Upper lobe of left lung (tissue), 6 donors: ENCODE measurements at regions not wholly inside any gene's neighbourhood (a gene's known extent, or its start where the extent isn't known, plus 50 kb on each side); places are given as distances from the start of the nearest gene placed in this dataset.

ENCODE experiments used
- ATAC-seq, 2 donors: fragments of 200-7000 bp; cut with Tn5 transposase; one replicate each; pipeline ENCODE4 v1.9.1; 2022; ENCODE audit warnings: mild to moderate bottlenecking in 2 of 2, moderate library complexity in 2 of 2; ENCODE audit not compliant: low FRiP score in 2 of 2
- DNase-seq, 2 donors: peaks; one replicate each; pipeline ENCODE4 v3.0.0-alpha.2; 2019 to 2020
- H3K27ac ChIP-seq, 4 donors: fragments of 200-600 bp; sonication (generic); one replicate each; pipeline ENCODE4 v1.5.1; 2016 to 2019
- H3K27me3 ChIP-seq, 4 donors: fragments of 200-600 bp; sonication (generic); one replicate each; pipeline ENCODE4 v1.5.1; 2017 to 2019
- H3K36me3 ChIP-seq, 4 donors: fragments of 200-600 bp; sonication (generic); one replicate each; pipeline ENCODE4 v1.5.1; 2016 to 2019
- H3K4me1 ChIP-seq, 4 donors: fragments of 200-600 bp; sonication (generic); one replicate each; pipeline ENCODE4 v1.5.1; 2018 to 2019
- H3K4me3 ChIP-seq, 4 donors: fragments of 200-600 bp; sonication (generic); one replicate each; pipeline ENCODE4 v1.5.1; 2017 to 2019; ENCODE audit warnings: mild to moderate bottlenecking in 2 of 4, moderate library complexity in 1 of 4
- H3K9me3 ChIP-seq, 4 donors: fragments of 200-600 bp; sonication (generic); one replicate each; pipeline ENCODE4 v1.5.1; 2018 to 2019
- CTCF ChIP-seq, 6 experiments: fragments of 450-650 bp in 4 of 6; fragments of 200-600 bp in 2 of 6; sonication (generic) in 2 of 6; IDR thresholded peaks; one replicate each; pipeline ENCODE4 v1.5.1; 2016 to 2019; ENCODE audit warnings: antibody characterized with exemption in 6 of 6
- EP300 ChIP-seq, 4 donors: sonication (generic); formaldehyde crosslinking; IDR thresholded peaks; one replicate each; pipeline ENCODE4 v1.5.1; 2017; ENCODE audit warnings: antibody characterized with exemption in 4 of 4, control low read depth in 2 of 4
- POLR2A ChIP-seq, 4 donors: fragments of 450-650 bp; IDR thresholded peaks; one replicate each; pipeline ENCODE4 v1.5.1; 2016 to 2017; ENCODE audit warnings: antibody characterized with exemption in 4 of 4, mild to moderate bottlenecking in 2 of 4
- POLR2AphosphoS5 ChIP-seq, 2 donors: sonication (generic); formaldehyde crosslinking; IDR thresholded peaks; one replicate each; pipeline ENCODE4 v1.5.1; 2017; ENCODE audit warnings: antibody characterized with exemption in 2 of 2
- WGBS, 2 donors: methylation state at CpG; one replicate each; pipeline ENCODE4 v1.1.5; 2017 to 2018; 5-methylcytosine and 5-hydroxymethylcytosine counted together
- donor health status: DM: no; HTN: no; CAD: no; lungs with moderate emphysema.
- donor health status: DM: no; HTN: yes; CAD: no; lungs with severe emphysema.

- Histone ChIP-seq H3K4me1 (no peaks in the 10 kb centered on the region), H3K36me3 (no peaks in the 10 kb centered on the region), H3K27ac (no peak overlapping the region), H3K4me3 (no peak overlapping the region), H3K27me3 (no peaks in the 10 kb centered on the region), H3K9me3 (no peaks in the 10 kb centered on the region)
- no peak for DNase-seq
- no peak for ATAC-seq
- WGBS, 2 donors = 53 to 77% methylated on average over 1 of the region's 1 CpG
- no peak for TF ChIP-seq CTCF (IDR thresholded peaks at IDR 0.05)
- no peak for TF ChIP-seq EP300 (IDR thresholded peaks at IDR 0.05)
- no peak for TF ChIP-seq POLR2A (IDR thresholded peaks at IDR 0.05)
- TF ChIP-seq POLR2AphosphoS5 (IDR thresholded peaks at IDR 0.05) = no peak
Measured at GRCh38 chr11:10946072-10946471, 88.2 kb upstream of the ZBED5 start.

- WGBS, 2 donors = 75 to 76% methylated on average over 2 of the region's 2 CpGs
- Histone ChIP-seq H3K4me3 (no peak overlapping the region), H3K27me3 (no peaks in the 10 kb centered on the region), H3K4me1 (no peaks in the 10 kb centered on the region), H3K36me3 (no peaks in the 10 kb centered on the region), H3K9me3 (no peaks in the 10 kb centered on the region), H3K27ac (no peak overlapping the region)
- TF ChIP-seq POLR2AphosphoS5 (IDR thresholded peaks at IDR 0.05) = no peak
- TF ChIP-seq EP300 (IDR thresholded peaks at IDR 0.05) = no peak
- no peak for TF ChIP-seq POLR2A (IDR thresholded peaks at IDR 0.05)
- TF ChIP-seq CTCF (IDR thresholded peaks at IDR 0.05) = no peak
- ATAC-seq = no peak
- DNase-seq = no peak
Measured at GRCh38 chr11:10945196-10945595, 87.3 kb upstream of the ZBED5 start.

DNA sequence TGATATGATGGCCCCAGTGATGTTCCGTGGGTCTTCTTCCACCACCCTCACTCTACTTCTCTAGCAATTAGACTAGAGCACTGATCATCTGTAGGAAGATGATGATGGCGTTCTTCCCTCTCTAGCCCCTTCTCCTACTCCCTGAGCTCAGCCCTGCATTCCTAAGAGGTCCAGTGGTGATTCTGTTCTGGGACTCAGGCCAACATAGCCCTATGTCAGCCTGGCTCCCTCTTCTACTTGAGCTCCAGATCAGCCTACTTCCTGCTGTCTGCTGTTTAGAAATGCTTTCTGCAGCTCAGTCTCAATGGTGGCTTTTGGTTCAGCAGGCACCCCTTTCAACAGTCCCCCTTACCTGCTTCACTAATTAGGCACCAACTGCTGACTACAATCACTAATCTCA is 86.1 kb upstream of the ZBED5 start:
- H3K4me3 ChIP-seq = no peak overlapping the region
- no peak overlapping the region for H3K27ac ChIP-seq
- no peak for DNase-seq
- peak; percentile 8 to 40 for ATAC-seq
- TF ChIP-seq POLR2A (IDR thresholded peaks at IDR 0.05) (no peak), CTCF (IDR thresholded peaks at IDR 0.05) (no peak), POLR2AphosphoS5 (IDR thresholded peaks at IDR 0.05) (no peak), EP300 (IDR thresholded peaks at IDR 0.05) (no peak)
- H3K36me3 ChIP-seq = no peaks in the 10 kb centered on the region
- H3K27me3 ChIP-seq = no peaks in the 10 kb centered on the region
- WGBS, 2 donors = 83 to 95% methylated on average over 2 of the region's 2 CpGs
- no peaks in the 10 kb centered on the region for H3K4me1 ChIP-seq
- no peaks in the 10 kb centered on the region for H3K9me3 ChIP-seq

GRCh38 chr11:10942620-10943019 is 84.8 kb upstream of the ZBED5 start:
- no peak for ATAC-seq
- H3K4me3 ChIP-seq = no peak overlapping the region
- WGBS, 2 donors = 77 to 82% methylated on average over 3 of the region's 3 CpGs
- no peaks in the 10 kb centered on the region for H3K27me3 ChIP-seq
- H3K36me3 ChIP-seq = no peaks in the 10 kb centered on the region
- TF ChIP-seq CTCF (IDR thresholded peaks at IDR 0.05) (no peak), POLR2A (IDR thresholded peaks at IDR 0.05) (no peak), EP300 (IDR thresholded peaks at IDR 0.05) (no peak), POLR2AphosphoS5 (IDR thresholded peaks at IDR 0.05) (no peak)
- no peak for DNase-seq
- H3K4me1 ChIP-seq = no peaks in the 10 kb centered on the region
- H3K27ac ChIP-seq = no peak overlapping the region
- H3K9me3 ChIP-seq = no peaks in the 10 kb centered on the region

GRCh38 chr11:10941871-10942270 is 84.0 kb upstream of the ZBED5 start:
- no peaks in the 10 kb centered on the region for H3K36me3 ChIP-seq
- no peak for TF ChIP-seq CTCF (IDR thresholded peaks at IDR 0.05)
- no peak for TF ChIP-seq EP300 (IDR thresholded peaks at IDR 0.05)

More at GRCh38 chr11:10941871-10942270, 84.0 kb upstream of the ZBED5 start:
- Histone ChIP-seq H3K27ac (no peak overlapping the region), H3K27me3 (no peaks in the 10 kb centered on the region), H3K9me3 (no peaks in the 10 kb centered on the region), H3K4me3 (no peak overlapping the region), H3K4me1 (no peaks in the 10 kb centered on the region)
- ATAC-seq (no peak), DNase-seq (no peak)
- WGBS, 2 donors = 88% methylated on average over 1 of the region's 1 CpG
